ENCODE measurements at regions not wholly inside any gene's neighbourhood (a gene's known extent, or its start where the extent isn't known, plus 50 kb on each side); places are given as distances from the start of the nearest gene placed in this dataset.

GRCh38 chr15:68517285-68517761 lies 61.5 kb upstream of the CORO2B start:
- H3K36me3 ChIP-seq (ENCODE audit: control insufficient read depth in 2 of 4, insufficient read depth in 4 of 4, low read length in 3 of 4): no peaks in the 10 kb centered on the region
- no peak overlapping the region for H3K18ac ChIP-seq (ENCODE audit: extremely low read depth, low read length)
- no peak overlapping the region for H2AK5ac ChIP-seq (ENCODE audit: low read depth, low read length)
- 0 out of 4 replicates have a peak overlapping the region, but pooled peaks of 1 of the 2 experiments have one; percentile 3 for H3K4me2 ChIP-seq (ENCODE audit: insufficient read depth in 1 of 2, low read depth in 2 of 2, low read length in 2 of 2)
- H3K4ac ChIP-seq (replicated peaks; ENCODE audit: insufficient read length, low read depth, low read length): no peak overlapping the region
- peak overlapping the region; percentile 53; the same call in 1 of the 2 replicates for H4K8ac ChIP-seq (ENCODE audit: extremely low read depth, insufficient read depth, low read length)
- no peak overlapping the region for H4K91ac ChIP-seq (replicated peaks; ENCODE audit: insufficient read length, low read length)
- no peaks in the 10 kb centered on the region for H3K23me2 ChIP-seq (ENCODE audit: low read depth, low read length)
- DNase-seq (ENCODE audit: low read depth in 1 of 2, low spot score in 2 of 2): no peak
- H2BK20ac ChIP-seq (ENCODE audit: low read length): no peak overlapping the region
- H3K23ac ChIP-seq (ENCODE audit: insufficient read length): no peak overlapping the region
- WGBS, 2 experiments (ENCODE audit: extremely low coverage in 1 of 2, insufficient coverage in 1 of 2, insufficient read length in 1 of 2, insufficient replicate concordance in 2 of 2, low coverage in 1 of 2, low lambda C conversion rate in 2 of 2, missing lambda C conversion rate in 1 of 2): 58% methylated on average over 6 of the region's 6 CpGs; no CpG with 5 or more reads in 1 of the 2 experiments
- no peak overlapping the region for H2BK12ac ChIP-seq (ENCODE audit: low read depth, low read length)
- H4K20me1 ChIP-seq (replicated peaks in 1 of 2; ENCODE audit: control insufficient read depth in 1 of 2, insufficient read depth in 2 of 2, low read length in 2 of 2): no peaks in the 10 kb centered on the region
- no peak for TF ChIP-seq POLR2AphosphoS5 (IDR thresholded peaks at IDR 0.05; ENCODE audit: low read depth, low read length)
- peak; percentile 11 to 20 (median 11); a peak in 3 of 4 replicates for TF ChIP-seq CTCF (IDR thresholded peaks at IDR 0.05; ENCODE audit: control extremely low read depth in 1 of 3, insufficient read depth in 1 of 3, low read depth in 1 of 3, low read length in 3 of 3)
- no peaks in the 10 kb centered on the region for H3K79me2 ChIP-seq (ENCODE audit: control insufficient read depth in 1 of 2, insufficient read depth in 2 of 2, low read length in 2 of 2)
- no peaks in the 10 kb centered on the region for H3K27me3 ChIP-seq (replicated peaks in 1 of 4; ENCODE audit: control insufficient read depth in 3 of 4, extremely low read depth in 1 of 4, insufficient read depth in 3 of 4, low read length in 3 of 4)
- no peak overlapping the region for H2BK120ac ChIP-seq (replicated peaks; ENCODE audit: low read depth, low read length)
- ChIA-PET CTCF (ENCODE audit: partially characterized antibody) (interaction anchor here (0.6 to 2.0 kb wide), 3 partner anchors 22 to 128 kb away, joined by 3 to 4 read pairs (median 3); no protein-coding TSS in a partner anchor), POLR2A (ENCODE audit: partially characterized antibody) (interaction anchor here (0.6 kb wide), 1 partner anchor 441 kb away, joined by 3 read pairs; no protein-coding TSS in a partner anchor)
- H3K9me3 ChIP-seq (ENCODE audit: insufficient read depth in 2 of 2, low read depth in 1 of 2, low read length in 1 of 2): no peaks in the 10 kb centered on the region
- H3K14ac ChIP-seq (ENCODE audit: insufficient read length): no peak overlapping the region
- 0 out of 2 replicates have a peak overlapping the region, but pooled peaks have one; percentile 82 for H2AFZ ChIP-seq (ENCODE audit: low read length)
- H3K9ac ChIP-seq (replicated peaks in 1 of 4; ENCODE audit: extremely low read depth in 1 of 4, low read depth in 3 of 4, low read length in 3 of 4): no peak overlapping the region
- H3K4me1 ChIP-seq (replicated peaks in 1 of 4; ENCODE audit: control insufficient read depth in 3 of 4, insufficient read depth in 4 of 4, low read length in 3 of 4): peaks cover 8 to 12% (median 9%) of the 10 kb centered on the region in 4 experiments; a peak in 6 of 7 replicates
- FAIRE-seq: no peak
- H3K79me1 ChIP-seq (ENCODE audit: low read depth, low read length): no peaks in the 10 kb centered on the region
- no peak overlapping the region for H2BK15ac ChIP-seq (ENCODE audit: low read length)
- H2BK5ac ChIP-seq (ENCODE audit: low read depth, low read length): no peak overlapping the region
- no peak overlapping the region for H3K27ac ChIP-seq (ENCODE audit: low read depth, low read length)
- H4K5ac ChIP-seq (ENCODE audit: insufficient read length, low read depth, low read length): no peak overlapping the region
- no peak overlapping the region for H3K56ac ChIP-seq (replicated peaks; ENCODE audit: insufficient read length, low read depth, low read length)
- H3K4me3 ChIP-seq (ENCODE audit: extremely low read depth in 1 of 4, insufficient read depth in 2 of 4, low read depth in 3 of 4, low read length in 4 of 4): no peak overlapping the region
